Stimulated activated CD8-positive, alpha-beta memory T cell treated with anti-CD3 and anti-CD28 coated beads, Interleukin-15, amount 100 ng/mL, for 1 hour (primary cell): ENCODE measurements at regions not wholly inside any gene's neighbourhood (a gene's known extent, or its start where the extent isn't known, plus 50 kb on each side); places are given as distances from the start of the nearest gene placed in this dataset.

Experiments used
- DNase-seq: peaks from one replicate; pipeline ENCODE4 v3.0.0-alpha.2; 2020; ENCODE audit warnings: low read depth

- no peak for DNase-seq
Measured at GRCh38 chr16:5595849-5596248, 498.3 kb upstream of the EEF2KMT start.

DNA sequence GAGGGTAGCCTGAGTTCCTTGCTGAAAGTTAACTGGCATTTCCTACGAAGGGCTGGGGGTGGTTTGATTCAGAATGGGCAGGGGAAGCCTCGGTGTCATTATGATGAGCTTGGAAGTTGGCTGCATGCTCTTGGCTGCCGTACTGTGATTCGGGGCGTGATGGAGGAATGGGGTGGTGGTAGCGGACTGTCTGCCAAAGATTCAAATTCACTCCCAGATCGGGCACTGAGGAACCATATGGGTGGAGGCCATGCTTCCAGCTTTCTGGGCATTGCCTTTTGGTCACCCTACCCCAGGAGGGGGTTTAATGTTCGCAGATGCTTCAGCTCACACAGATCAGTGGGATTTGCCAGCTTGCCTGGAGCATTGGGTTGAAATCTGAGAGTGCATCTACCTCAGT, 492.8 kb upstream of the EEF2KMT start:
- DNase-seq, result no peak

GRCh38 chr16:5589812-5590373, 492.3 kb upstream of the EEF2KMT start:
- no peak for DNase-seq

DNA sequence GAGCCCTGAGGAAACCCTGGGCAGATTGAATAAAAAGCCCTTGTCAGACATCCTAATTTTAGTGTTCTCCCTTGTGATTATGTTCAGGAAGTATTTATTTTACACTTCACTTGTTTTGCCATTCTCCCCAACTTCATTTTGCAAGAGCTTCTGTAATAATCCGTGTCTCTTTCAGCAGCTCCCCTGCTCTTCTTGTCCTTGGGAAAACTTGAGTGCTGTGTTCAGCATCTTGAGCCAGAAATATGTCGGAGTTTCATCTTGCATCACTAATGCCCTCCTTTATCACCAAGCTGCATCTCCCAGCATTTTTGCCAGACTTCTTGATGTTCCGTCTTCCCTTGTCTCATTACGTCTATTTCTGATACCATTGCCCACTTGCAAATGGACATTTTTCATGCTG, 486.5 kb upstream of the EEF2KMT start:
- DNase-seq, result no peak

DNA sequence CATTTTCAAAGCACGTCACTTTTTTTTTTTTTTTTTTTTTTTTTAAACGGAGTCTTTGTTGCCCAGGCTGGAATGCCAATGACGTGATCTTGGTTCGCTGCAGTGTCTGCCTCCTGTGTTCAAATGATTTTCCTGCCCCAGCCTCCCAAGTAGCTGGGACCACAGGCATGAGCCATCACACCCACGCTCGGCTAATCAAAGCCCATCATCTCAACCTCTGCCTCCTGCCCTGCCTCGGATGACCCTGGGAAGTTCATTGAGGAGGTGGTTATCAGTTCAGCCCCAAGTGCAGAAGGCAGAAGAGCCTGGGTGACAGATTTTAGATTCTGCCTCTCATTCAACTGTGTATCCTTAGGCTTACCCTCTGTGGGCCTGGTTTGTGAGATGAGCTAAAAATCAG, 484.9 kb upstream of the EEF2KMT start:
- DNase-seq, result no peak

- DNase-seq, result no peak
Measured at GRCh38 chr16:5581908-5582307, 484.3 kb upstream of the EEF2KMT start.

DNA sequence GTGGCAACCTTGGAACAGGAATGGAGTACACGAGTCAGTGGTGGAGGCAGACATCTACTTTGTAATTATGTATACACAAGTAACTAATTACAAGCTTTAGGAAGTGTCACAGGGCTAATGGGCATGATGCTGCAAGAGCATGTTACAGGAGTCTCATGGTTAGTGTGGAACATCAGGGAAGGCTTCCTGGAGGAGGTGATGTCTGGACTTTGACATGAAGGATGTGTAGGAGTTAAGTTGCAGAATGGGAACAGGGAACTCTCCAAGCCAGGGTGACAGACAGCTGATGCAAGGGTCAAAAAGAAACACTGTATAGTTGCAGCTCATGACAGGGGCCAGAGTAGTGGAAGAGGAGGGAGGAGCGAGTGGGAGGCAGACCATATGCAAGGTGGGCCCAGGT, 483.8 kb upstream of the EEF2KMT start:
- DNase-seq, result no peak

- no peak for DNase-seq
Measured at GRCh38 chr16:5580772-5581171, 483.2 kb upstream of the EEF2KMT start.

DNA sequence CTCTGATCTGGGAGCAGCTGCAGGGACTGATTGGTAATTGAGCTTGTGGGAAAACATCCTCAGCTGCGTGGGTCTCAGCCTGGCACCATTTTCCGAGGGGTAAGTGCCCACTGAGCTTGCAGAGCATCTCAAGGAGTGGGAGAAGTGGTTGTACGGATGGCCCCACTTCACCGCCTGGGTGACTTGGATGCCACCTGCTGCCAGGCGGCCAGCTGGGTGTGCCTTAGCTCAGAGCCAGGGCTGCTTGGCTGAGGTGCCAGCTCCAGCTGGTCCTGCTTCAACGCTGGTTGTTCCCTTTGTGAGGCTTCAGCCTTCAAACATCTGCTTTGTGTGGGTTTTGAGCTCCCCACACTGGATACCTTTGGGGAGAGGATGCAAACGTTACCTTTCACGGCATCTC, 482.7 kb upstream of the EEF2KMT start:
- no peak for DNase-seq

- no peak for DNase-seq
Measured at GRCh38 chr16:5578980-5579379, 481.4 kb upstream of the EEF2KMT start.

DNA sequence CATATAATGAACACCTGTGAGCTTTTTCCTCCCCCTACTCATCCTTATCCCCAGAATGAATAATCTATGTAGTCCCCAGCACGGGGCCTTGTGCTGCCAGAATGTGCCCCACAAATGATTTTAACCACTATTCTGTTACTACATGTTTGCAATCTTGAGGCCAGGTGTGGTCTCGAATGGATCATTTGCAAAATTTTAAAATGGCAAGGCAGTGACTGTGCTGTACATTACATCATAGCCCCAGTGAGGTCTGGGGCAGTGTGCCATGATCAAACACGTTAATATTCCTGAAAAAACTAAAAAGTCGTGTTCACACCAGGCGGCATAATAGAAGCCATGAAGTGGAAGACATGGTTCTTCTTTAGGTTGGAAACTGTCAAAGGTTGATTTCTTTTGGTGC, 479.9 kb upstream of the EEF2KMT start:
- DNase-seq, result no peak

DNA sequence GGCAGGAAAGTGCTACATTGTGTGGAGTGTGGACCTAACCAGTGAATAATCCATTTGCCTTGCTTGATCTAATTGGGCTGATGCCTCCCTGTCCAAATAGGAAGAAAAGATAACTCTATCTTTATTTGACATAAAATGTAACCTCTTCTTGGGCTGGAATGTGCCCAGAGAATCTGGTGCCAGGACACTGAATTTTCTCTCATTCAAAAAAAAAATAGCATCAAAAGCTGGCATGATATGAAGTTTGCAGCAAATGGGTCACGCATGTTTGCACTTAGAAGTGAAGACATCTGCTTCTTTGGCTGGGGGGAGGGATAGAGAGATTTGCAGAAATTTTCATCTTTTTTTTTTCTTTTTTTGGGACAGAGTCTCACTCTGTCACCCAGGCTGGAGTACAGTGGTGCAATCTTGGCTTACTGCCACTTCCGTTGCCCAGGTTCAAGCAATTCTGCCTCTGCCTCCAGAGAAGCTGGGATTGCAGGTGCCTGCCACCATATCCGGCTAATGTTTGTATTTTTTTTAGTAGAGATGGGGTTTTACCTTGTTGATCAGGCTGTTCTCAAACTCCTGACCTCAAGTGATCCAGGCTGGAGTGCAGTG, 478.2 kb upstream of the EEF2KMT start:
- DNase-seq, result no peak

- DNase-seq, result no peak
Measured at GRCh38 chr16:5575121-5575520, 477.5 kb upstream of the EEF2KMT start.

GRCh38 chr16:5572056-5572455, 474.5 kb upstream of the EEF2KMT start:
- DNase-seq, result no peak

GRCh38 chr16:5571446-5571845, 473.9 kb upstream of the EEF2KMT start:
- DNase-seq, result no peak

GRCh38 chr16:5561800-5562199, 464.2 kb upstream of the EEF2KMT start:
- no peak for DNase-seq

- no peak for DNase-seq
Measured at GRCh38 chr16:5560084-5560483, 462.5 kb upstream of the EEF2KMT start.

- DNase-seq, result no peak
Measured at GRCh38 chr16:5557966-5558365, 460.4 kb upstream of the EEF2KMT start.

GRCh38 chr16:5557448-5557847, 459.9 kb upstream of the EEF2KMT start:
- no peak for DNase-seq

- DNase-seq, result no peak
Measured at GRCh38 chr16:5556158-5556810, 458.7 kb upstream of the EEF2KMT start.

- DNase-seq, result no peak
Measured at GRCh38 chr16:5551909-5552308, 454.3 kb upstream of the EEF2KMT start.

DNA sequence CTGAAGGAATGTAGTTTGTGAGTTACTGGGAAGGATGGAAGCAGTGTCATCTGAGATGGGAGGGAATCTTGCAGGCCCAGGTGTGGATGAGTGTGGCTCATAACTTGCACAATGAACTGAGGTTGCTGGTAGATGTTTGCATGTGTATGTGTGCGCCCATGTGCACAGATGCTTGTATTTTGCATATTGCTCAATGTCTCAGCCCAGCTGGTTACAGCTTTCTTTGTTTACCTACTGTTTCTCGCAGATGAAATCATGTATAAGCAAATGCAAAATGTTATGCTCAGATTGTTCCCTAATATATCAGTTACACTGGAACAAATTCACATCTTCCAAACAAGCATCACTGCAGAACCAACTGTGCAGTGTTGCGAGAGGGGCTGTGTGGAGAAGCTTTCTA, 452.2 kb upstream of the EEF2KMT start:
- DNase-seq, result no peak

DNA sequence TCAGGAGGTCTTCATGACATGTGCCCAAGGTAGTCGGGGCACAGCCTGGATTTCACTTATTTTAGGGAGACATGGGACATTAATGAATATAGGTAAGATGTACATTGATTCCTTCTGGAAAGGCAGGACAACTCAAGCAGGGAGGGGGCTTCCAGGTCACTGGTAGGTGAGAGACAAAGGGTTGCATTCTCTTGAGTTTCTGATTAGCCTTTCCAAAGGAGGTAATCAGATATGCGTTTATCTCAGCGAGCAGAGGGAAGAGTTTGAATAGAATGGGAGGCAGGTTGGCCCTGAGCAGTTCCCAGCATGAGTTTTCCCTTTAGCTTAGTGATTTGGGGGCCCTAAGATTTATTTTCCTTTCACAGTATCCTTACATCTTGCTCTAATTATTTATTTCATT, 443.8 kb upstream of the EEF2KMT start:
- no peak for DNase-seq

DNA sequence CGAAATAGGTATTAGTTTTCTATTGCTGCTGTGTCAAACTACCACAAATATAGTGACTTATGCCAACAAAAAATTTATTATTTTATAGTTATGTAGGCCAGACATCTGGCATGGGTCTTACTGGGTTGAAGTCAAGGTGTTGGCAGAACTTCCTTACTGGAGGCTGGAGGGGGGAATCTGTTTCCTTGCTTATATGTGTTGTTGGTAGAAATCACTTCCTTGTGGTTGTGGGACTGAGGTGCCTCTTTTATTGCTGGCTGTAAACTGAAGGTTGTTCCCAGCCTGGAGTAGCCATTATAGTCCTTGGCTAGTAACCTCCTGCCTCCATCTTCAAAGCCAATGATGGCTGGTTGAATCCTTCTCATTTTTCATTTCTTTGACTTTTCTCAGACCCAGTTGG, 439.8 kb upstream of the EEF2KMT start:
- DNase-seq, result no peak
